HG03432 (cell line): ENCODE measurements at regions not wholly inside any gene's neighbourhood (a gene's known extent, or its start where the extent isn't known, plus 50 kb on each side); places are given as distances from the start of the nearest gene placed in this dataset.
"Not testable (repeated sequence)": the region's sequence is repeated elsewhere in the genome, so short reads cannot be mapped to it uniquely, and the experiment has no call there.

Experiments
- ATAC-seq: cut with Tn5 transposase; IDR thresholded peaks from one replicate; pipeline ENCODE4 v1.9.1; 2021; ENCODE audit warnings: mild to moderate bottlenecking, moderate library complexity; ENCODE audit not compliant: unreplicated experiment

- no peak for ATAC-seq
Observed at GRCh38 chr7:35908331-35909216, 107.7 kb downstream of the SEPTIN7 start.

DNA sequence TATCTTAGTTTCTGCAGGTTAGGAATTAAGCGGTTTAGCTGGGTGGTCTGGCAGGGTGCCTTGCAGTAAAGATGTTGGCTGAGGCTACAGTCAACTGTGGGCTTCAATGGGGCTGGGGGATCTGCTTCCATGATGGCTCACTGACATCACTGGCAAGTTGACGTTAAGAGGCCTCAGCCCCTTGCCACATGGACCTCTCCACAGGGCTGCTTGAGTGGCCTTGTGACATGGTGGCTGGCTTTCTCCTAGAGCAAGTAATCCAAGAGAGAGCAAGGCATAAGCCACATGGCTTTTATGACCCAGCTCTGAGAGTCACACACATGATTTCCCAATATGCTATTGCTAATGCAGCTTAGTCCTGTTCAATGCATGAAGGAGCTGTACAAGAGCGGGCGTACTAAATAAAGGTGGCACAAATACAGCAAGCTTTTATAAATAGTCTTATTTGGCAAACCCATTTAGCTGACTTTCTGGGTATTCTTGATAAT is 109.1 kb downstream of the SEPTIN7 start:
- ATAC-seq, result no peak

DNA sequence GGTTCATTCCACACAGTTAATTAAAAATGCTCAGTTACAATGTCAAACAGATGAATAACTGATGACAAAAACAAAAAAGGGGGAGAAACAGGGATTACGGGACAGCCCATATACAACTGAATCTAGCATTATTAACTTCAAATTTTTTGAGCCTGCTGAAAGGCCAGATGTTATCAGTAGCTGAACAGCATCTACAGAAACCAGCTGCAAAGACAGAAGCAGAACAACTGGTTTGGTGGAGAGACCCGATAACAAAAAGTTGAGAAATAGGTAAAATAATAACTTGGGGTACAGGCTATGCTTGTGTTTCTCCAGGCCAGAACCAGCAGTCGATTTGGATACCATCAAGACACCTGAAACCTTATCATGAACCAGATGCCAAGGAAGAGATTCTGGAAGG is 109.8 kb downstream of the SEPTIN7 start:
- ATAC-seq, result not testable (repeated sequence)

DNA sequence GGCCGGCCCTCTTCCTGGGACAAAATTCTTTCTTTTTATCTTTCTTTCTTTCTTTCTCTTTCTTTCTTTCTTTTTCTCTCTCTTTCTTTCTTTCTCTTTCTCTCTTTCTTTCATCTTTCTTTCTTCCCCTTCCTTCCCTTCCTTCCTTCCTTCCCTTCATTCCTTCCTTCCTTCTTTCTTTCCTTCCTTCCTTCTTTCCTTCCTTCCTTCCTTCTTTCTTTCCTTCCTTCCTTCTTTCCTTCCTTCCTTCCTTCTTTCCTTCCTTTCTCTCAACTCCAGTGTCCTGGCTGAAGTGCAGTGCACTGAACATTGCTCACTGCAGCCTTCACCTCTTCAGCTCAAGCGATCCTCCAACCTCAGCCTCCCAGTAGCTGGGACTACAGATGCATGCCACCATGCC is 112.5 kb downstream of the SEPTIN7 start:
- ATAC-seq, result not testable (repeated sequence)

- not testable (repeated sequence) for ATAC-seq
Observed at GRCh38 chr7:35914214-35914613, 113.4 kb downstream of the SEPTIN7 start.

DNA sequence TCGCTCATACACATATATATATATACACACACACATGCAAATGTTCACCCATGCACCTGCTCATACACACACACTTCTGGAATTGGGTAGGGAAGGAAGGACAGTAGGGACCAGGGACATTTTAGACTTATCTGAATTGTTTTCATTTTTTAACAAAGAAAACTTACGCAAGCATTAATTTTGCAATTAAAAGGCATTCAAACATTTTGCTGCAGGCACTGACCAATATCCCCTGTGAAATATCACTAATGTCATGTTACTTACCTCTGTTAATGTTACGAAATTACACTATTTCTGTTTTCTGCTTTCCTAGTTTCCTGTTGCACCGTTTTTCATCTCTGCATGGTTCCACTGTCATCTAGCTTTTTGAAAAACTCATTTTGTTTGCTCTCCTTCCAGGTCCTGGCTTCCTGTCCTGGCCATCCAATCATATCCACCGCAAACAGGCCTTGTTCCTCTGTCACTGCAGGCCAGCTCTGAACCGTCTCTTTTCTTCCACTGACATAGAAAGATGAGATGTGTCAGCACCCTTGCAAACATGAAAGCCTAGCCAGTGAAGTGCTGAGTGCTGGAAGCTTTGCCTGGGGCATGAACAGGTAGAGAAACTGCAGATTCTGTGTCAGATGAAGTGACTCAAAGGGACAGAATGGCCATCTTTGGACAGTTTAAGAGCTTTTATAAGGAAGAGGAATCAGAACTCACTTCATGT is 114.5 kb downstream of the SEPTIN7 start:
- not testable (repeated sequence) for ATAC-seq

GRCh38 chr7:35918217-35918616 is 117.4 kb downstream of the SEPTIN7 start:
- not testable (repeated sequence) for ATAC-seq

- peak; percentile 88 for ATAC-seq
Observed at GRCh38 chr7:35919607-35920006, 118.8 kb downstream of the SEPTIN7 start.

GRCh38 chr7:35921338-35921737 is 120.5 kb downstream of the SEPTIN7 start:
- ATAC-seq, result not testable (repeated sequence)

GRCh38 chr7:35924668-35925067 is 123.8 kb downstream of the SEPTIN7 start:
- ATAC-seq, result not testable (repeated sequence)

DNA sequence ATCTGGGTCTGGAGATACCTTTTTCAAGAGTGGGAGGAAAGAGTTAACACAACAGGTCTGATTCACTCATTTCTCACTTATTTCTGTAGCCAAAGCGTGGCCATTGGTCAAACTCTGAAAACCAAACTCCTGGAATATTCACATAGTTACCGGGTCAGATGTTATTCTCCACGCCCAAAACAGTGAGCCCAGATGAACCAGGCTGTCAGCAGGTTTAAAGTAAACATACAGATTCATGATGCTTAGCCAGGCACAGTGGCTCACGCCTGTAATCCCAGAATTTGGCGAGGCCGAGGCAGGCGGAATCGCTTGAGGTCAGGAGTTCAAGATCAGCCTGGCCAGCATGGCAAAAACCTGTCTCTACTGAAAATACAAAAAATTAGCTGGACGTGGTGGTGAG is 126.1 kb downstream of the SEPTIN7 start:
- ATAC-seq, result not testable (repeated sequence)

GRCh38 chr7:35931134-35931533 is 130.3 kb downstream of the SEPTIN7 start:
- ATAC-seq, result not testable (repeated sequence)

- not testable (repeated sequence) for ATAC-seq
Observed at GRCh38 chr7:35931551-35931950, 130.7 kb downstream of the SEPTIN7 start.

DNA sequence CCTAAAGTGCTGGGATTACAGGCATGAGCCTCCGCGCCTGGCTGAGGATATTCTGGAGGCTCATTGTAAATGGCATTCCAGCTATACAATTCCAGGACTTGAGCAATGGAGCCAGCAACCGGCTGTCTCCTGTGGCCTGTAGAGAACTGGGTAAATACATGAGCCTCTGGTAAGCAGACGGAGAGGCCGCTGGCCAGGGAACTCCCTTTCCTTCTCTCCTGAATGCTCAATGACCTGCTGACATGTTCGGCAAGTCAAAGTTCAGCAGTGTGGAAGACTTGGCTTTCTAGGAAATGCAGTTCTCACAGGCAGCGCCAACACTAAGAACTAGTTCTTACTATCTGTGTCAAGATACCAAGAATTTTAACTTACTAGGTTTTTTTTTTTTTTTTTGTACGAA is 139.8 kb downstream of the SEPTIN7 start:
- ATAC-seq, result not testable (repeated sequence)

DNA sequence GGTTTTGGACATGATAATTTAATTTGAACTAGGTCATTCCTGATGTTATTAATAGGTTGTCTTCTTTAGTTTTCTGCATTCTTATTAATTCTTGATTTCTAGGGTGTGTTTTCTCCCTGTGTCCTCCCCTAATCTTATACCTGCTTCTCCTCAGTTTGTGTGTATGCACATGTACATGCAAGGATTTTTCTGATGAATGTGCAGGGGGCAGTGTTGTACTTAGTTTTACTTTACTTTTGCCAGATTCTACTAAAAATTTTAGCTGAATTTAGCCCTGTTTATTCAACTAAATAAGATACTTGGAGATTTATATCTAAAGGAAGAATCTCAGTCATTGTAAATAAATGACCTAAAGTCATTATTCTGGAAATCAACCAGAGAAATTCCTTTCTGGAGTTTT is 144.8 kb downstream of the SEPTIN7 start:
- ATAC-seq, result not testable (repeated sequence)

DNA sequence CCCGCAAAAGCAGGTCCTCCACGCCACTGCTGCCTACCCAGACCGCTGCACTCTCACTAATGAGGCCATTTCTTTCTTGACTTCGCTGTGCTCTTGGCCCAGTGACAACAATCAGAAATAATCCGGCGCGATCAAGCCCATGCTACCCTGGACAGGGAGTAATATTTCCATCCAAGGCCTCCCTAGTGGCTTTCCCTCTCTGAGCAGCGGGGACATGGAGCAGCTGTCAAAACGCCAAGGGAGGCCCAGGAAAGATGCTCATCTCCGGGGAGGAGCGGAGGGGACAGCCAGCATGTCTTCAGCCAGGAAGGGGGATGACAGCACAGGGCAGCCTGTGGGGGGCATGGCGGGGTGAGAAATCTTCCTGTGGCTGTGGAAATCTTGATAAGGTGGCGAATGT is 154.9 kb downstream of the SEPTIN7 start:
- not testable (repeated sequence) for ATAC-seq

DNA sequence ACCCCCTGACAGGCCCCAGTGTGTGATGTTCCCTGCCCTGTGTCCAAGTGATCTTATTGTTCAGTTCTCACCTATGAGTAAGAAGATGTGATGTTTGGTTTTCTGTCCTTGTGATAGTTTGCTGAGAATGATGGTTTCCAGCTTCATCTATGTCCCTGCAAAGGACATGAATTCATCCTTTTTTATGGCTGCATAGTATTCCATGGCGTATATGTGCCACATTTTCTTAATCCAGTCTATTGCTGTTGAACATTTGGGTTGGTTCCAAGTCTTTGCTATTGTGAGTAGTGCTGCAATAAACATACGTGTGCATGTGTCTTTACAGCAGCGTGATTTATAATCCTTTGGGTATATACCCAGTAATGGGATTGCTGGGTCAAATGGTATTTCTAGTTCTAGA is 156.1 kb downstream of the SEPTIN7 start:
- ATAC-seq, result not testable (repeated sequence)

- not testable (repeated sequence) for ATAC-seq
Observed at GRCh38 chr7:35961260-35961659, 160.4 kb downstream of the SEPTIN7 start.

DNA sequence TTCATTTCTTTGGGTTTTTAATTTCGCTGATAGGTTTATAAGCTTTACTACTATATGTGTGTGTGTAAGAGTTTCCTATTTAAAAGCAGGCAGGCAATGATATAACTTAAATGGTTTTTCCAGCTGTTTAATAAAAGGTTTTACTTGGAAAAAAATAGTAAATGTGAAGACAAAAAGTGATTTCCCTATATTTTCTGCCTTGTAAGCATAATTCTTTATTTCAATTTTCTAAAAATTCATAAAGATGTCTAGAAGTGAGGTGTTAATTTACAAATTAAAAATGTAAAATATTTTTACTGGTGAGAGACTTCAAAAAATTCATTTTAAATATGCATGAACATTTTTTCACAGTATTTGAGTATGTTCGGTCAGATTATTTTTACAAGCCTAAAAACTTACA is 161.8 kb downstream of the SEPTIN7 start:
- not testable (repeated sequence) for ATAC-seq

- ATAC-seq, result no peak
Observed at GRCh38 chr7:35967366-35968139, 166.7 kb downstream of the SEPTIN7 start.
